ENCODE measurements at regions not wholly inside any gene's neighbourhood (a gene's known extent, or its start where the extent isn't known, plus 50 kb on each side); places are given as distances from the start of the nearest gene placed in this dataset.
"Not testable (repeated sequence)": the region's sequence is repeated elsewhere in the genome, so short reads cannot be mapped to it uniquely, and the experiment has no call there.

GRCh38 chr10:35933940-35934641 lies 292.0 kb upstream of the FZD8 start:
- Histone ChIP-seq H3K4me3 (ENCODE audit: low read depth, low read length) (no peak overlapping the region), H3K36me3 (no peaks in the 10 kb centered on the region), H3K9me3 (ENCODE audit: severe bottlenecking) (no peaks in the 10 kb centered on the region), H3K27me3 (ENCODE audit: insufficient read depth, low read depth, severe bottlenecking) (no peaks in the 10 kb centered on the region), H3K27ac (no peak overlapping the region)
- DNase-seq: no peak
- TF ChIP-seq, protein P1, sequence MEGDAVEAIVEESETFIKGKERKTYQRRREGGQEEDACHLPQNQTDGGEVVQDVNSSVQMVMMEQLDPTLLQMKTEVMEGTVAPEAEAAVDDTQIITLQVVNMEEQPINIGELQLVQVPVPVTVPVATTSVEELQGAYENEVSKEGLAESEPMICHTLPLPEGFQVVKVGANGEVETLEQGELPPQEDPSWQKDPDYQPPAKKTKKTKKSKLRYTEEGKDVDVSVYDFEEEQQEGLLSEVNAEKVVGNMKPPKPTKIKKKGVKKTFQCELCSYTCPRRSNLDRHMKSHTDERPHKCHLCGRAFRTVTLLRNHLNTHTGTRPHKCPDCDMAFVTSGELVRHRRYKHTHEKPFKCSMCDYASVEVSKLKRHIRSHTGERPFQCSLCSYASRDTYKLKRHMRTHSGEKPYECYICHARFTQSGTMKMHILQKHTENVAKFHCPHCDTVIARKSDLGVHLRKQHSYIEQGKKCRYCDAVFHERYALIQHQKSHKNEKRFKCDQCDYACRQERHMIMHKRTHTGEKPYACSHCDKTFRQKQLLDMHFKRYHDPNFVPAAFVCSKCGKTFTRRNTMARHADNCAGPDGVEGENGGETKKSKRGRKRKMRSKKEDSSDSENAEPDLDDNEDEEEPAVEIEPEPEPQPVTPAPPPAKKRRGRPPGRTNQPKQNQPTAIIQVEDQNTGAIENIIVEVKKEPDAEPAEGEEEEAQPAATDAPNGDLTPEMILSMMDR (IDR thresholded peaks at IDR 0.05; ENCODE audit: low read depth, low read length): no peak

- DNase-seq: no peak
- Histone ChIP-seq H3K4me3 (ENCODE audit: low read depth, low read length) (no peak overlapping the region), H3K36me3 (no peaks in the 10 kb centered on the region), H3K27me3 (ENCODE audit: insufficient read depth, low read depth, severe bottlenecking) (no peaks in the 10 kb centered on the region), H3K27ac (no peak overlapping the region), H3K9me3 (ENCODE audit: severe bottlenecking) (no peaks in the 10 kb centered on the region)
- TF ChIP-seq, protein P1 (IDR thresholded peaks at IDR 0.05; ENCODE audit: low read depth, low read length): no peak
Observed at GRCh38 chr10:35933491-35933890, 291.4 kb upstream of the FZD8 start.

- not testable (repeated sequence) for H3K4me3 ChIP-seq (ENCODE audit: low read depth, low read length); H3K9me3 ChIP-seq (ENCODE audit: severe bottlenecking); H3K27ac ChIP-seq; H3K36me3 ChIP-seq; DNase-seq; H3K27me3 ChIP-seq (ENCODE audit: insufficient read depth, low read depth, severe bottlenecking)
Observed at GRCh38 chr10:35929962-35930361, 287.9 kb upstream of the FZD8 start.

DNA sequence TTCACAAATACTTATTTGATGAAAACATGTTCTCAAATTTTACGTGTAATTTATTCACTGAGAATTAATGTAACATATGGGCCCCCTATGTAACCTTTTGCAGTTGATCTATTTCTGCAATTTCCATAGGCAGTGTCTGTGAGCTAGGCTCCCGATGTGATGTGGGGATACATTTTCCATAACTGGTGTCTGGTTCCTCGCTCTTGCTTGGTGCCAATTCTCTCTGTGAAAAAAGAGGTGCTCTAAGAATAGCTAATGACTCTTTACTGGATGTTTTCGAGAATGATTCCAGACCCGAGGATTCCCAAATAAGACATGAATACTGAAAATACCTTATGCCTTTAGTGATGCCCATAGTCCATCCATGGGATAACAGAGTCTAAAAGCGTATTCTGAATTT lies 286.7 kb upstream of the FZD8 start:
- no peaks in the 10 kb centered on the region for H3K9me3 ChIP-seq (ENCODE audit: severe bottlenecking)
- H3K36me3 ChIP-seq: no peaks in the 10 kb centered on the region
- H3K4me3 ChIP-seq (ENCODE audit: low read depth, low read length): no peak overlapping the region
- no peak for DNase-seq
- TF ChIP-seq, protein P1 (IDR thresholded peaks at IDR 0.05; ENCODE audit: low read depth, low read length): no peak
- H3K27me3 ChIP-seq (ENCODE audit: insufficient read depth, low read depth, severe bottlenecking): no peaks in the 10 kb centered on the region
- H3K27ac ChIP-seq: no peak overlapping the region

GRCh38 chr10:35927990-35928488 lies 285.9 kb upstream of the FZD8 start:
- TF ChIP-seq, protein P1 (IDR thresholded peaks at IDR 0.05; ENCODE audit: low read depth, low read length): no peak
- no peaks in the 10 kb centered on the region for H3K9me3 ChIP-seq (ENCODE audit: severe bottlenecking)
- H3K27me3 ChIP-seq (ENCODE audit: insufficient read depth, low read depth, severe bottlenecking): no peaks in the 10 kb centered on the region
- H3K36me3 ChIP-seq: no peaks in the 10 kb centered on the region
- no peak overlapping the region for H3K4me3 ChIP-seq (ENCODE audit: low read depth, low read length)
- DNase-seq: no peak
- no peak overlapping the region for H3K27ac ChIP-seq

GRCh38 chr10:35927341-35927740 lies 285.2 kb upstream of the FZD8 start:
- Histone ChIP-seq H3K27ac (no peak overlapping the region), H3K36me3 (no peaks in the 10 kb centered on the region), H3K4me3 (ENCODE audit: low read depth, low read length) (no peak overlapping the region), H3K9me3 (ENCODE audit: severe bottlenecking) (no peaks in the 10 kb centered on the region), H3K27me3 (ENCODE audit: insufficient read depth, low read depth, severe bottlenecking) (no peaks in the 10 kb centered on the region)
- DNase-seq: no peak
- TF ChIP-seq, protein P1 (IDR thresholded peaks at IDR 0.05; ENCODE audit: low read depth, low read length): no peak
